ENCODE measurements at regions not wholly inside any gene's neighbourhood (a gene's known extent, or its start where the extent isn't known, plus 50 kb on each side); places are given as distances from the start of the nearest gene placed in this dataset.

GRCh38 chr1:14129009-14129408, 429.0 kb downstream of the PRDM2 start (continued):
- no peak for TF ChIP-seq HNF1A (IDR thresholded peaks at IDR 0.05; ENCODE audit: low read depth)
- TF ChIP-seq HNF1A (CRISPR knock-in tag; IDR thresholded peaks at IDR 0.05; ENCODE audit: borderline replicate concordance): peak; percentile 38; the same call in 1 of the 2 replicates
- TF ChIP-seq GABPA (IDR thresholded peaks at IDR 0.05; ENCODE audit: low read depth, low read length): no peak
- TF ChIP-seq GABPA (CRISPR knock-in tag; IDR thresholded peaks at IDR 0.05; ENCODE audit: low read depth): no peak
- no peak for TF ChIP-seq ZNF597 (CRISPR knock-in tag; IDR thresholded peaks at IDR 0.05)
- TF ChIP-seq POGZ (CRISPR knock-in tag; IDR thresholded peaks at IDR 0.05): no peak
- no peak for TF ChIP-seq ZNF30 (CRISPR knock-in tag; IDR thresholded peaks at IDR 0.05)
- no peak for TF ChIP-seq CREBL2 (CRISPR knock-in tag; IDR thresholded peaks at IDR 0.05; ENCODE audit: borderline replicate concordance)
- no peak for TF ChIP-seq ZNF326 (CRISPR knock-in tag; IDR thresholded peaks at IDR 0.05; ENCODE audit: borderline replicate concordance)
- TF ChIP-seq ZFP36L1 (CRISPR knock-in tag; IDR thresholded peaks at IDR 0.05): no peak
- no peak for TF ChIP-seq E2F1 (CRISPR knock-in tag; IDR thresholded peaks at IDR 0.05)
- no peak for TF ChIP-seq MNT (IDR thresholded peaks at IDR 0.05)
- no peak for TF ChIP-seq CBFB (CRISPR knock-in tag; IDR thresholded peaks at IDR 0.05)
- TF ChIP-seq MEF2D (CRISPR knock-in tag; IDR thresholded peaks at IDR 0.05): no peak
- TF ChIP-seq ZNF350 (CRISPR knock-in tag; IDR thresholded peaks at IDR 0.05; ENCODE audit: borderline replicate concordance, low read depth): no peak
- no peak for TF ChIP-seq HHEX (CRISPR knock-in tag; IDR thresholded peaks at IDR 0.05)
- TF ChIP-seq LBX2 (CRISPR knock-in tag; IDR thresholded peaks at IDR 0.05; ENCODE audit: borderline replicate concordance): no peak
- TF ChIP-seq PRDM4 (CRISPR knock-in tag; IDR thresholded peaks at IDR 0.05; ENCODE audit: borderline replicate concordance): no peak
- TF ChIP-seq KDM5B (CRISPR knock-in tag; IDR thresholded peaks at IDR 0.05; ENCODE audit: borderline replicate concordance): no peak
- no peak for TF ChIP-seq ZNF549 (CRISPR knock-in tag; IDR thresholded peaks at IDR 0.05)
